ENCODE measurements at regions not wholly inside any gene's neighbourhood (a gene's known extent, or its start where the extent isn't known, plus 50 kb on each side); places are given as distances from the start of the nearest gene placed in this dataset.

GRCh38 chr1:68340951-68341350 is 108.6 kb upstream of the WLS start:
- intact Hi-C loops (cut with DNase I): loop anchor here (5.0 to 10.0 kb wide), 4 partner anchors 489 to 806 kb away; partner anchors contain the start of gene GNG12
- no peaks in the 10 kb centered on the region for H3K27me3 ChIP-seq
- no peaks in the 10 kb centered on the region for H3K36me3 ChIP-seq
- peaks cover 0 to 23% (median 15%) of the 10 kb centered on the region in 4 donors for H3K4me1 ChIP-seq
- DNase-seq: no peak
- TF ChIP-seq EP300 (IDR thresholded peaks at IDR 0.05): no peak
- no peak for TF ChIP-seq POLR2A (IDR thresholded peaks at IDR 0.05)
- TF ChIP-seq POLR2AphosphoS5 (IDR thresholded peaks at IDR 0.05): no peak
- no peak overlapping the region for H3K4me3 ChIP-seq
- 68 to 85% methylated on average over 5 of the region's 5 CpGs for WGBS, 2 donors
- no peaks in the 10 kb centered on the region for H3K9me3 ChIP-seq
- H3K27ac ChIP-seq: no peak overlapping the region

GRCh38 chr1:68339505-68339904 is 107.2 kb upstream of the WLS start:
- Histone ChIP-seq H3K4me1 (peaks cover 0 to 23% (median 15%) of the 10 kb centered on the region in 4 donors), H3K27me3 (no peaks in the 10 kb centered on the region), H3K4me3 (no peak overlapping the region), H3K36me3 (no peaks in the 10 kb centered on the region), H3K9me3 (no peaks in the 10 kb centered on the region), H3K27ac (peak overlapping the region in 2 of 4 donors; percentile 13 to 21)
- intact Hi-C loops (cut with DNase I): no loop called here
- no peak for TF ChIP-seq CTCF (IDR thresholded peaks at IDR 0.05)
- TF ChIP-seq POLR2A (IDR thresholded peaks at IDR 0.05): no peak
- no peak for TF ChIP-seq POLR2AphosphoS5 (IDR thresholded peaks at IDR 0.05)
- no peak for TF ChIP-seq EP300 (IDR thresholded peaks at IDR 0.05)
- DNase-seq: no peak

GRCh38 chr1:68338081-68338480 is 105.8 kb upstream of the WLS start:
- Histone ChIP-seq H3K27me3 (no peaks in the 10 kb centered on the region), H3K36me3 (no peaks in the 10 kb centered on the region), H3K4me1 (peaks cover 0 to 23% (median 15%) of the 10 kb centered on the region in 4 donors), H3K4me3 (no peak overlapping the region), H3K27ac (no peak overlapping the region), H3K9me3 (no peaks in the 10 kb centered on the region)
- TF ChIP-seq POLR2A (IDR thresholded peaks at IDR 0.05): no peak
- TF ChIP-seq CTCF (IDR thresholded peaks at IDR 0.05): no peak
- no peak for TF ChIP-seq EP300 (IDR thresholded peaks at IDR 0.05)
- no peak for TF ChIP-seq POLR2AphosphoS5 (IDR thresholded peaks at IDR 0.05)
- DNase-seq: no peak
- WGBS, 2 donors: 87 to 95% methylated on average over 1 of the region's 1 CpG
- intact Hi-C loops (cut with DNase I): no loop called here

GRCh38 chr1:68332041-68332440 is 99.7 kb upstream of the WLS start:
- DNase-seq: no peak
- 63 to 75% methylated on average over 4 of the region's 4 CpGs for WGBS, 2 donors

More at GRCh38 chr1:68332041-68332440, 99.7 kb upstream of the WLS start:
- Histone ChIP-seq H3K27ac (no peak overlapping the region), H3K9me3 (no peaks in the 10 kb centered on the region), H3K27me3 (no peaks in the 10 kb centered on the region), H3K4me1 (peaks cover 0 to 12% (median 11%) of the 10 kb centered on the region in 4 donors), H3K4me3 (no peak overlapping the region), H3K36me3 (no peaks in the 10 kb centered on the region)
- TF ChIP-seq POLR2A (IDR thresholded peaks at IDR 0.05) (no peak), POLR2AphosphoS5 (IDR thresholded peaks at IDR 0.05) (no peak), CTCF (IDR thresholded peaks at IDR 0.05) (no peak), EP300 (IDR thresholded peaks at IDR 0.05) (no peak)
- intact Hi-C loops (cut with DNase I): no loop called here

All from sigmoid colon (tissue), 6 donors.